Body of pancreas (tissue), 4 donors: ENCODE measurements at regions not wholly inside any gene's neighbourhood (a gene's known extent, or its start where the extent isn't known, plus 50 kb on each side); places are given as distances from the start of the nearest gene placed in this dataset.

Experiments
- ATAC-seq: fragments of 150-250 bp; one replicate; pipeline ENCODE4 v1.9.1; 2016
- DNase-seq, 4 donors: peaks; one replicate each; pipeline ENCODE4 v3.0.0-alpha.2; 2019
- H3K27ac ChIP-seq, 4 donors: fragments of 200-600 bp; sonication (generic); 1 replicate in 3 of 4; 2 replicates in 1 of 4; pipeline versions ENCODE4 v1.5.1 to v1.6.1; 2016 to 2019; ENCODE audit warnings: mild to moderate bottlenecking in 1 of 4, mixed read lengths in 1 of 4, moderate library complexity in 1 of 4
- H3K27me3 ChIP-seq, 2 donors: fragments of 200-600 bp; sonication (generic); one replicate each; pipeline ENCODE4 v1.6.0; 2016; ENCODE audit warnings: mild to moderate bottlenecking in 1 of 2
- H3K36me3 ChIP-seq, 2 donors: fragments of 200-600 bp; sonication (generic); replicated peaks in 1 of 2; 2 replicates each; pipeline ENCODE4 v1.5.1; 2016; ENCODE audit warnings: low read depth in 2 of 2; ENCODE audit not compliant: insufficient read depth in 1 of 2
- H3K4me1 ChIP-seq: fragments of 200-600 bp; sonication (generic); one replicate; pipeline ENCODE4 v1.6.0; 2016
- H3K4me3 ChIP-seq, 2 donors: fragments of 200-600 bp; sonication (generic); 1 replicate in 1 of 2; 2 replicates in 1 of 2; pipeline ENCODE4 v1.5.1; 2016 to 2019
- H3K9me3 ChIP-seq, 3 donors: fragments of 200-600 bp; sonication (generic); 1 replicate in 2 of 3; 2 replicates in 1 of 3; pipeline ENCODE4 v1.5.1; 2016
- POLR2A ChIP-seq, 3 donors: fragments of 450-650 bp; IDR thresholded peaks; one replicate each; pipeline ENCODE4 v1.6.1; 2016; ENCODE audit warnings: antibody characterized with exemption in 3 of 3, mild to moderate bottlenecking in 2 of 3
- WGBS, 2 donors: methylation state at CpG; one replicate each; pipeline ENCODE4 v1.1.5; 2017; 5-methylcytosine and 5-hydroxymethylcytosine counted together
- intact Hi-C: fragments of 100-400 bp; cut with DNase I; formaldehyde crosslinking; loops from one replicate; pipeline ENCODE4 v1.15.1; 2023
- TF ChIP-seq, protein P1 (sequence below), 7 experiments: fragments of 450-650 bp in 4 of 7; fragments of 200-600 bp in 3 of 7; sonication (generic) in 3 of 7; IDR thresholded peaks; one replicate each; pipeline ENCODE4 v1.5.1; 2016 to 2019; ENCODE audit warnings: antibody characterized with exemption in 7 of 7

DNA sequence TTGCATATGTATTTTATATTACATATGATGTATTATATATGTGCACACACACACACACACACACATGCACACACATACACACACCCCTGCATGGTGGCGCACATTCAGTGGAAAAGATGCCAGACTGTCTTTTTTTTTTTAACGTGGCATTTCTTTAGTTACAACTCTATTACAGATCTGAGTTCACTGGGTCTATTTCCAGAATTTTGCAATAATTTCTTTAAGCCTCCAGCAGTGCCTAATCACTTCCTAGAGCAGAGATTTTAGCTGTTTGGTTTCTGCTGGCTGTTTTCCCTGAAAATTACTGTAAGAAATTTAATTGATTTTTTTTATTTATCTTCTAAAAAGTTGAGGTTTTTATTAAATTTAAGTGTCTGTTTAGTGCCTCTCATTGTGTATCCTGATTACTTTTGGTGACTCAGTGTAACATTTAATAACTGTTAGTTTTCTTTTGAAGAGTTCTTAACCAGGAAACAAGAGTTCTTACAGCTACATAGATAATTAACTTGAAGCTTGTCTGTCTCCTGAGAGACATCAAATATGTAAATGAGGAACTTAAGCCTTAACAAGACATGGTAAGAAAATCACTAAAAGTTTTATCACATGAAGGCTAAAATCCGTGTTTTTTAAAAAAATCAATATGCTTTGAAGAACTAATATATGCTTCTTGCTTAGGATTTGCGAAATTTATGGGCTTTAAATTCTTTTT is 232.0 kb downstream of the MDFIC start:
- H3K4me1 ChIP-seq = no peaks in the 10 kb centered on the region
- H3K4me3 ChIP-seq = no peak overlapping the region
- TF ChIP-seq POLR2A (IDR thresholded peaks at IDR 0.05) = no peak
- TF ChIP-seq, protein P1, sequence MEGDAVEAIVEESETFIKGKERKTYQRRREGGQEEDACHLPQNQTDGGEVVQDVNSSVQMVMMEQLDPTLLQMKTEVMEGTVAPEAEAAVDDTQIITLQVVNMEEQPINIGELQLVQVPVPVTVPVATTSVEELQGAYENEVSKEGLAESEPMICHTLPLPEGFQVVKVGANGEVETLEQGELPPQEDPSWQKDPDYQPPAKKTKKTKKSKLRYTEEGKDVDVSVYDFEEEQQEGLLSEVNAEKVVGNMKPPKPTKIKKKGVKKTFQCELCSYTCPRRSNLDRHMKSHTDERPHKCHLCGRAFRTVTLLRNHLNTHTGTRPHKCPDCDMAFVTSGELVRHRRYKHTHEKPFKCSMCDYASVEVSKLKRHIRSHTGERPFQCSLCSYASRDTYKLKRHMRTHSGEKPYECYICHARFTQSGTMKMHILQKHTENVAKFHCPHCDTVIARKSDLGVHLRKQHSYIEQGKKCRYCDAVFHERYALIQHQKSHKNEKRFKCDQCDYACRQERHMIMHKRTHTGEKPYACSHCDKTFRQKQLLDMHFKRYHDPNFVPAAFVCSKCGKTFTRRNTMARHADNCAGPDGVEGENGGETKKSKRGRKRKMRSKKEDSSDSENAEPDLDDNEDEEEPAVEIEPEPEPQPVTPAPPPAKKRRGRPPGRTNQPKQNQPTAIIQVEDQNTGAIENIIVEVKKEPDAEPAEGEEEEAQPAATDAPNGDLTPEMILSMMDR (IDR thresholded peaks at IDR 0.05) = no peak
- DNase-seq (no peak), ATAC-seq (no peak)
- no peaks in the 10 kb centered on the region for H3K9me3 ChIP-seq
- H3K27me3 ChIP-seq = no peaks in the 10 kb centered on the region
- H3K36me3 ChIP-seq = no peaks in the 10 kb centered on the region
- 57 to 59% methylated on average over 4 of the region's 4 CpGs for WGBS, 2 donors
- no peak overlapping the region for H3K27ac ChIP-seq
- intact Hi-C loops = no loop called here

DNA sequence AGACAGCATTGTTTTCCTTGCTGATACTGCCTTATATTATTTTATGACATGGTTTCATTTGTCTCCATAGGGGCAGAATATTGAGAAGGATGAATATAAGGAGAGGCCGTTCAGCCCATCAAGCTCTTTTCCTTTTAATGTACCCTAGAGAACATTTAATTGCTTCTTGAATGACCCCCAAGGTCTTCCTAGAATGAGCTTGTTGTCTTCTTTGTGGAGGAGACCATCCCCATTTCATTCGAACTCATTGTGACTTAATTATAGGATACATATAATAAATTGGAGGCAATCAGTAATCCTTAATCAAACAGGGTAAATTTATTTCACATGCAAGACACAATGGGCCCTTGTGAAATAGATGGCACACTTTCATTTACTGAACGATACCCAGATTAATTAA is 231.3 kb downstream of the MDFIC start:
- TF ChIP-seq, protein P1 (IDR thresholded peaks at IDR 0.05) = no peak
- TF ChIP-seq POLR2A (IDR thresholded peaks at IDR 0.05) = no peak
- ATAC-seq (no peak), DNase-seq (no peak)
- intact Hi-C loops = no loop called here
- no peaks in the 10 kb centered on the region for H3K9me3 ChIP-seq
- H3K4me3 ChIP-seq = no peak overlapping the region
- no peaks in the 10 kb centered on the region for H3K4me1 ChIP-seq
- H3K36me3 ChIP-seq = no peaks in the 10 kb centered on the region
- 62 to 69% methylated on average over 3 of the region's 3 CpGs for WGBS, 2 donors
- no peaks in the 10 kb centered on the region for H3K27me3 ChIP-seq
- H3K27ac ChIP-seq = no peak overlapping the region

- Histone ChIP-seq H3K27ac (peak overlapping the region in 3 of 4 donors; percentile 13 to 44 (median 37)), H3K4me3 (no peak overlapping the region), H3K27me3 (no peaks in the 10 kb centered on the region), H3K36me3 (no peaks in the 10 kb centered on the region), H3K9me3 (no peaks in the 10 kb centered on the region), H3K4me1 (peaks cover 19% of the 10 kb centered on the region)
- TF ChIP-seq, protein P1 (IDR thresholded peaks at IDR 0.05) = peak in 4 of 7 experiments; percentile 29 to 43 (median 39)
- no peak for TF ChIP-seq POLR2A (IDR thresholded peaks at IDR 0.05)
- WGBS, 2 donors = 26 to 27% methylated on average over 3 of the region's 3 CpGs
- intact Hi-C loops = no loop called here
- DNase-seq = peak in 3 of 4 donors; percentile 25 to 43 (median 28)
- ATAC-seq = peak; percentile 85
These were observed 224.3 kb downstream of the MDFIC start for GRCh38 chr7:115146148-115146547.

DNA sequence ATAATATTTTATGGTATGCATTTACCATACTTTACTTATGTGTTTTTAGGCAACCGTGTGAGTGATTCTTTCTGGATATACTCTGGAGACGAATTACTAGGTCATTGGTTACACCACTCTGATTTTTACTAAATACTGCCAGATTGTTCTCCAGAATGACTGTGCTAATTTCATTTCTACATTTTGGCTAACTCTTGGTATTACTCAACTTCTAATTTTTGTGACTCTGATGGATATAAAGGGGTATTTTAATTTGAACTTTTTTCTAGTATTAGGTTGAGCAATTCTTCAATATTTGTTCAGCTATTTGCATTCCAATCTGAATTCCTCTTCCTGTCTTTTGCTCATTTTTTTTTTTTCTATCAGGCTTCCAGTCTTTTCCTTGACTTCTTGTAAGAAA is 223.6 kb downstream of the MDFIC start:
- intact Hi-C loops = no loop called here
- ATAC-seq = peak; percentile 61
- H3K27me3 ChIP-seq = no peaks in the 10 kb centered on the region
- H3K9me3 ChIP-seq = no peaks in the 10 kb centered on the region
- WGBS, 2 donors = 34 to 54% methylated on average over 2 of the region's 2 CpGs
- H3K4me1 ChIP-seq = peaks cover 19% of the 10 kb centered on the region
- no peak for DNase-seq
- no peak overlapping the region for H3K4me3 ChIP-seq
- peak overlapping the region in 3 of 4 donors; percentile 13 to 44 (median 37) for H3K27ac ChIP-seq
- TF ChIP-seq, protein P1 (IDR thresholded peaks at IDR 0.05) = no peak
- TF ChIP-seq POLR2A (IDR thresholded peaks at IDR 0.05) = no peak
- no peaks in the 10 kb centered on the region for H3K36me3 ChIP-seq

DNA sequence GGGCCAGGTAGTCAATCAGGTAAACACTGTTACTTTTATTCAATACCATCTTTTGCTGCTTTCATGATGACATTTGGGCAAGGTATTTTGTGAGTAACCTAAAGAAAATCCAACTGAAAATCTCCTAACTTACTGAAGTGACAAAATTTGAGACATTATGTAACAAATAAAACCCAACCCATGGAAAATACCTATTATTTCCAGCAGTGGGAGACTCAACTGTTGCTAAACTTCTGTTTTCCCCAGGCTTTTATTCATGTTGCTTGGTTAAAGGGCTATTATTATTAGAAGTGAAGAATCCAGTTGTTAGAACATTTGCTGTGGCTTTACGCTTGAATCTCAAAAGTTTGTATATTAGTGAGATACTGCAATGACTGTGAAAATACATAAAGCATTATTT is 215.9 kb downstream of the MDFIC start:
- Histone ChIP-seq H3K27ac (no peak overlapping the region), H3K27me3 (no peaks in the 10 kb centered on the region), H3K4me1 (peaks cover 17% of the 10 kb centered on the region), H3K4me3 (no peak overlapping the region), H3K36me3 (no peaks in the 10 kb centered on the region), H3K9me3 (no peaks in the 10 kb centered on the region)
- TF ChIP-seq, protein P1 (IDR thresholded peaks at IDR 0.05) = no peak
- TF ChIP-seq POLR2A (IDR thresholded peaks at IDR 0.05) = no peak
- DNase-seq (no peak), ATAC-seq (no peak)
- intact Hi-C loops = no loop called here
- WGBS, 2 donors = 93 to 100% methylated on average over 1 of the region's 1 CpG
